ENCODE measurements at regions not wholly inside any gene's neighbourhood (a gene's known extent, or its start where the extent isn't known, plus 50 kb on each side); places are given as distances from the start of the nearest gene placed in this dataset.

DNA sequence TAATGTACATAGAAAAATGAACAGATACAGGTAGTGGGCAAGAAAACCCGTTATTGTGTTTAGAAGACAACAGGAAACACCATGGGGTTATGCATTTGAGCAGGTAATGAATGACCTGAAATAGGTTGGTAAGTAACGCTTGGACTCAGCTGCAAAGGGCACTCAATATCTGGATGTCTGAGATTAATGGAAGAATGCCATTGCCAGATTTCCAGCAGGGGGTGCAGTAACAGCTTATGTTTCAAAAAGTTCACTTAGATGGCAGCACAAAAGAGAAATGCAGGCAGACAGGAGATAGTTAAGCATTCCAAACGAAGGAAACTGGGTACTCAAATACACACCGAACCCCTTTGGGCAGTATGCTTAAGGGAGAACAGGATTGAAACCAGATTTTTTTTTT is 285.5 kb upstream of the VLDLR start (continued):
- TF ChIP-seq, protein P1, sequence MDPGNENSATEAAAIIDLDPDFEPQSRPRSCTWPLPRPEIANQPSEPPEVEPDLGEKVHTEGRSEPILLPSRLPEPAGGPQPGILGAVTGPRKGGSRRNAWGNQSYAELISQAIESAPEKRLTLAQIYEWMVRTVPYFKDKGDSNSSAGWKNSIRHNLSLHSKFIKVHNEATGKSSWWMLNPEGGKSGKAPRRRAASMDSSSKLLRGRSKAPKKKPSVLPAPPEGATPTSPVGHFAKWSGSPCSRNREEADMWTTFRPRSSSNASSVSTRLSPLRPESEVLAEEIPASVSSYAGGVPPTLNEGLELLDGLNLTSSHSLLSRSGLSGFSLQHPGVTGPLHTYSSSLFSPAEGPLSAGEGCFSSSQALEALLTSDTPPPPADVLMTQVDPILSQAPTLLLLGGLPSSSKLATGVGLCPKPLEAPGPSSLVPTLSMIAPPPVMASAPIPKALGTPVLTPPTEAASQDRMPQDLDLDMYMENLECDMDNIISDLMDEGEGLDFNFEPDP (CRISPR knock-in tag; IDR thresholded peaks at IDR 0.05) = no peak
- no peak for TF ChIP-seq ILK (tag; IDR thresholded peaks at IDR 0.05; ENCODE audit: borderline replicate concordance, low read depth)
- TF ChIP-seq, protein P2, sequence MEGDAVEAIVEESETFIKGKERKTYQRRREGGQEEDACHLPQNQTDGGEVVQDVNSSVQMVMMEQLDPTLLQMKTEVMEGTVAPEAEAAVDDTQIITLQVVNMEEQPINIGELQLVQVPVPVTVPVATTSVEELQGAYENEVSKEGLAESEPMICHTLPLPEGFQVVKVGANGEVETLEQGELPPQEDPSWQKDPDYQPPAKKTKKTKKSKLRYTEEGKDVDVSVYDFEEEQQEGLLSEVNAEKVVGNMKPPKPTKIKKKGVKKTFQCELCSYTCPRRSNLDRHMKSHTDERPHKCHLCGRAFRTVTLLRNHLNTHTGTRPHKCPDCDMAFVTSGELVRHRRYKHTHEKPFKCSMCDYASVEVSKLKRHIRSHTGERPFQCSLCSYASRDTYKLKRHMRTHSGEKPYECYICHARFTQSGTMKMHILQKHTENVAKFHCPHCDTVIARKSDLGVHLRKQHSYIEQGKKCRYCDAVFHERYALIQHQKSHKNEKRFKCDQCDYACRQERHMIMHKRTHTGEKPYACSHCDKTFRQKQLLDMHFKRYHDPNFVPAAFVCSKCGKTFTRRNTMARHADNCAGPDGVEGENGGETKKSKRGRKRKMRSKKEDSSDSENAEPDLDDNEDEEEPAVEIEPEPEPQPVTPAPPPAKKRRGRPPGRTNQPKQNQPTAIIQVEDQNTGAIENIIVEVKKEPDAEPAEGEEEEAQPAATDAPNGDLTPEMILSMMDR (IDR thresholded peaks at IDR 0.05 in 2 of 3, conservative IDR thresholded peaks at IDR 0.05 in 1 of 3; ENCODE audit: insufficient read depth in 2 of 3, low read depth in 1 of 3, low read length in 3 of 3) = peak; percentile 15 to 25 (median 22); a peak in 3 of 6 replicates

DNA sequence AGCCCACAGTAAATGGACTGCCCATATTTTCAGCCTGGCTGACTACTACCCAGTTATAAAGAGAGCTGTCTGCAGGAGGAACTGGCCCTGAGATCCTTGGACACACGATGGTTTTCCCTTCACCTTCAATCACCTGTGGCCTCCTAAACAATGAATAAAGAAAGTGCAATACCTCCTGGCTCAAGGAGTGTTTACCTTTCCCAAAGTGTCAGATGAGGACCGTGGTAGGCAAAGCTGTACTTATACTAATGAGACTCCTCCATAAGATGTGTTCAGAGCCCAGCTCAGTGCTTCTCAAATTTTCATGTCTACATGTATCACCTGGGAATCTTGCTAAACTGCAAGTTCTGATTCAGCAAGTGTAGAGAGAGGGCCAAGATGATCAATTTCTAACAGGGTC is 284.5 kb upstream of the VLDLR start:
- no peak for FAIRE-seq
- Histone ChIP-seq H3K36me3 (ENCODE audit: control insufficient read depth, insufficient read depth, low read length) (no peaks in the 10 kb centered on the region), H3K9me3 (replicated peaks; ENCODE audit: control insufficient read depth, insufficient read depth, low read depth, low read length) (no peaks in the 10 kb centered on the region), H3K9ac (ENCODE audit: insufficient read depth in 1 of 2, low read depth in 2 of 2, low read length in 2 of 2) (no peak overlapping the region), H3K4me3 (no peak overlapping the region), H2AFZ (ENCODE audit: low read depth, low read length) (no peak overlapping the region), H3K27ac (ENCODE audit: extremely low read depth, low read depth, low read length) (no peak overlapping the region), H3K4me2 (ENCODE audit: insufficient read depth, low read length) (no peak overlapping the region), H4K20me1 (replicated peaks; ENCODE audit: control insufficient read depth, insufficient read depth, low read length) (no peaks in the 10 kb centered on the region), H3K4me1 (replicated peaks in 1 of 2; ENCODE audit: control insufficient read depth in 2 of 2, insufficient read depth in 2 of 2, low read length in 2 of 2) (no peaks in the 10 kb centered on the region), H3K9me1 (ENCODE audit: control insufficient read depth, insufficient read depth, low read length) (no peaks in the 10 kb centered on the region), H3K79me2 (ENCODE audit: control insufficient read depth, insufficient read depth, low read length) (no peaks in the 10 kb centered on the region), H3K27me3 (ENCODE audit: control insufficient read depth in 2 of 2, insufficient read depth in 2 of 2, low read length in 2 of 2) (no peaks in the 10 kb centered on the region)
- no peak for ATAC-seq
- 0% methylated on average over 2 of the region's 2 CpGs for WGBS (ENCODE audit: insufficient coverage, low coverage, missing lambda C conversion rate)
- no TSS peak for BruUV-seq (replicated peaks)
- intact Hi-C loops (cut with micrococcal nuclease) (loop anchor here (5.0 kb wide), 1 partner anchor 390 kb away; no protein-coding TSS in a partner anchor), in situ Hi-C loops (cut with MboI) (no loop called here)
- ChIA-PET CTCF (ENCODE audit: low intra/inter-chr PET ratio) (no interaction called here), POLR2A (no interaction called here)
- no peak for DNase-seq (ENCODE audit: extremely low read depth in 1 of 4, low spot score in 3 of 4)
- TF ChIP-seq CHD1 (IDR thresholded peaks at IDR 0.05; ENCODE audit: low read length) (no peak), TAF9B (IDR thresholded peaks at IDR 0.05; ENCODE audit: partially characterized antibody) (no peak), STAT5A (IDR thresholded peaks at IDR 0.05; ENCODE audit: borderline replicate concordance, low read length) (no peak), KLF13 (tag; IDR thresholded peaks at IDR 0.05; ENCODE audit: borderline replicate concordance, low read depth) (no peak), NR4A1 (CRISPR knock-in tag; IDR thresholded peaks at IDR 0.05) (no peak), NR4A1 (tag; IDR thresholded peaks at IDR 0.05) (no peak), PTBP1 (IDR thresholded peaks at IDR 0.05; ENCODE audit: low read depth, low read length) (no peak), CEBPG (CRISPR knock-in tag; IDR thresholded peaks at IDR 0.05) (no peak), CEBPG (tag; conservative IDR thresholded peaks at IDR 0.05 in 1 of 2, IDR thresholded peaks at IDR 0.05 in 1 of 2) (no peak), PYGO2 (tag; IDR thresholded peaks at IDR 0.05) (no peak), ZNF133 (CRISPR knock-in tag; IDR thresholded peaks at IDR 0.05) (no peak), TRIM24 (IDR thresholded peaks at IDR 0.05) (no peak)
- TF ChIP-seq, protein P3, sequence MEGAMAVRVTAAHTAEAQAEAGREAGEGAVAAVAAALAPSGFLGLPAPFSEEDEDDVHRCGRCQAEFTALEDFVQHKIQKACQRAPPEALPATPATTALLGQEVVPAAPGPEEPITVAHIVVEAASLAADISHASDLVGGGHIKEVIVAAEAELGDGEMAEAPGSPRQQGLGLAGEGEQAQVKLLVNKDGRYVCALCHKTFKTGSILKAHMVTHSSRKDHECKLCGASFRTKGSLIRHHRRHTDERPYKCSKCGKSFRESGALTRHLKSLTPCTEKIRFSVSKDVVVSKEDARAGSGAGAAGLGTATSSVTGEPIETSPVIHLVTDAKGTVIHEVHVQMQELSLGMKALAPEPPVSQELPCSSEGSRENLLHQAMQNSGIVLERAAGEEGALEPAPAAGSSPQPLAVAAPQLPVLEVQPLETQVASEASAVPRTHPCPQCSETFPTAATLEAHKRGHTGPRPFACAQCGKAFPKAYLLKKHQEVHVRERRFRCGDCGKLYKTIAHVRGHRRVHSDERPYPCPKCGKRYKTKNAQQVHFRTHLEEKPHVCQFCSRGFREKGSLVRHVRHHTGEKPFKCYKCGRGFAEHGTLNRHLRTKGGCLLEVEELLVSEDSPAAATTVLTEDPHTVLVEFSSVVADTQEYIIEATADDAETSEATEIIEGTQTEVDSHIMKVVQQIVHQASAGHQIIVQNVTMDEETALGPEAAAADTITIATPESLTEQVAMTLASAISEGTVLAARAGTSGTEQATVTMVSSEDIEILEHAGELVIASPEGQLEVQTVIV (CRISPR knock-in tag; IDR thresholded peaks at IDR 0.05; ENCODE audit: borderline replicate concordance) = no peak
- TF ChIP-seq, protein P4, sequence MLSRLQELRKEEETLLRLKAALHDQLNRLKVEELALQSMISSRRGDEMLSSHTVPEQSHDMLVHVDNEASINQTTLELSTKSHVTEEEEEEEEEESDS (CRISPR knock-in tag; IDR thresholded peaks at IDR 0.05) = no peak
